ENCODE measurements at regions not wholly inside any gene's neighbourhood (a gene's known extent, or its start where the extent isn't known, plus 50 kb on each side); places are given as distances from the start of the nearest gene placed in this dataset.

DNA sequence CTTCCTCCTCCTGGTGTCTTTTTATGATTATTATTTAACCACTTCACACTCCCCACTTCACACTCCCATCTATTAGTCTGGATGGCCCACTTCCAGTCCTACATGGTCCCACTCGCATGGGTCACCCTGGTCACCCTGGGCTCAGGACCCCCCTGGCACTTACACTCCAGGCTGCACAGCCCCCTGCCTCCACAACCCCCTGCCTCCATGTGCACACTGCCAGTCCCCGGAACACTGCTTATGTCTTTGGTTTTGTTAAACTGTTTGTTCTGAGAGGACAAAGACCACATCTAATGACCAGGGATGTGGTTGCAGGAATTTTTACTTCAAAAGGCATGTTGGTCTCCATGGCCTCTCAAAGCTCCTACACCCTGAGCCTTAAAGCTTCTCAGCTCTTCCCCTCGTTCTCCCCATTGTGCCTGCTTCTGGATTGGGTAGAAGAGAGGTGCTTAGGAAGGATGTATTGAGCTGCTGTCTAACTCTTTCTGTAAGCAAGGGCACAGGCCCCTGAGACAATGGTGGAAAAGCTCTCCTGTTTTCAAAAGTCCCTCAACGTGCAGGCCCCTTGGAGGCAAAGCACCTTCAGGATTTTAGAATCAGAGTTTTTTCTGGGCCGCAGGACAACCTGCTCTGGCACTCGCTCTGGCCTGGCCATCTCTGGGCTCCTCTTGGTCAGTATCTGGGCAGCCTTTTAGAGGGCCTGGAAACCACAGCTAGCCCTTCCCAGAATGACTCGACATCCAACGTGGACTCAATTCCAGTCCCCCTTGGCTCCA lies 150.0 kb upstream of the HAAO start:
- FAIRE-seq (no peak), DNase-seq (ENCODE audit: insufficient read length, low spot score) (no peak)
- TF ChIP-seq POLR2A (IDR thresholded peaks at IDR 0.05; ENCODE audit: low read depth, low read length), result no peak

DNA sequence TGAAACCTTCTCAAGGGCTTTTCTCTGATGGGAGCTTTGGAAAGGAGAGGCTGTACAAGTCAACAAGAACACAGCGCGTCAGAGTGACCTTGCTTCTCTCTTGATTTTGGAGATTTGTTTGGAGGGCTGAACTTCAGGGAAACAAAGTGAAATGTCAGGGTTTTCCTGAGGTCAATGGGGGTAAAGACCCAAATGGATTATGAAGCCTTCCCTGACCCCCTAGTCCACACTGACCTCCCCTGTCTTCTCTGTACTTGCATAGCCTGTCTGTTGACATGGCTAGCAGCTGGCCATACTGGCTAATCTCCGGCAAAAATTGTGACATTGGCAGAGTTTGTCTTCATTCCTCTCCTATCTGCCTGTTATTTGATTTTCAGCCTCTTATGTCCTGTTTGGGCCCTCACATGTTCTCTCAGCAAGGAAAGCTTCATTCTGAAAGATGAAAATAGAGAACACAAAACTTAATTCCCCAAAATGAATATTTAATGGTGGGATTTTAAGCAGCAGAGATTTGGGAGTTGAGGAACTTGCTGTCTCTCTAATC lies 149.3 kb upstream of the HAAO start:
- no peak for DNase-seq (ENCODE audit: insufficient read length, low spot score)
- FAIRE-seq, result no peak
- TF ChIP-seq POLR2A (IDR thresholded peaks at IDR 0.05; ENCODE audit: low read depth, low read length), result no peak

DNA sequence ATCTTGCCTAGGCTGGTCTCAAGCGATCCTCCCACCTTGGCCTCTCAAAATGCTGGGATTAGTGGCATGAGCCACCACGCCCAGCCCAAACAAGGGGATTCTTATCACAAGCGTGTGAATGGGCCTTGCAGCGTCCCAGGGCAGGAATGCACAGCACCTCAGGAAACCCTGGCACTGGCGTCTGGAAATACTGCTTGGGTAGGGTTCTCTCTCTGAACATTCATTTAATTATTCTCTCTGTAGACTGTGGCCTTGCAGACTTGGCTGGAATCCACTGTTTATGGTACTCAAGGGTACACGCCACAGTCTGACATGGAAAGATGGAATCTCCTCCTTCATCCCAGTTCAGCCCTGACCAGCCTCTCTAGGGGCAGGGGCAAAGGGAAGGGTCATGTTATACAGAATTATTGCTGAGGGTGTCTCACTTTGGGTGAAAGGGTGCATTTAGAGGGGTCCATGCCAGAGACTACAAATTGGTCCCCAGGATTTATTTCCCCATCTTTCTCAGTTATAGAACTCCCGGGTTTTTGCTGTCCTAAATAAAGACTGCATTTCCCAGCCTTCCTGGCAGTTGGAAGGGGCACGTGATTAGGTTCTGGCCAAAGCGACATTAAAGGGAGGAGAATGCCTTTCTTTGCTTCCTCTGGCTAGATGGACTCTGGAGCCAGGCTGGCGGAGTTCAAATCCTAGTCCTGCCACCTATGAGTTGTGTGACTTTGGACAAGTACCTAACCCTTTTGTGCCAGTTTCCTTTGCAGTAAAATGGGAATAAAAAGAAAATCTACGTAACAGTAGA lies 147.2 kb upstream of the HAAO start:
- DNase-seq (ENCODE audit: insufficient read length, low spot score) (no peak), FAIRE-seq (no peak)
- no peak for TF ChIP-seq POLR2A (IDR thresholded peaks at IDR 0.05; ENCODE audit: low read depth, low read length)

DNA sequence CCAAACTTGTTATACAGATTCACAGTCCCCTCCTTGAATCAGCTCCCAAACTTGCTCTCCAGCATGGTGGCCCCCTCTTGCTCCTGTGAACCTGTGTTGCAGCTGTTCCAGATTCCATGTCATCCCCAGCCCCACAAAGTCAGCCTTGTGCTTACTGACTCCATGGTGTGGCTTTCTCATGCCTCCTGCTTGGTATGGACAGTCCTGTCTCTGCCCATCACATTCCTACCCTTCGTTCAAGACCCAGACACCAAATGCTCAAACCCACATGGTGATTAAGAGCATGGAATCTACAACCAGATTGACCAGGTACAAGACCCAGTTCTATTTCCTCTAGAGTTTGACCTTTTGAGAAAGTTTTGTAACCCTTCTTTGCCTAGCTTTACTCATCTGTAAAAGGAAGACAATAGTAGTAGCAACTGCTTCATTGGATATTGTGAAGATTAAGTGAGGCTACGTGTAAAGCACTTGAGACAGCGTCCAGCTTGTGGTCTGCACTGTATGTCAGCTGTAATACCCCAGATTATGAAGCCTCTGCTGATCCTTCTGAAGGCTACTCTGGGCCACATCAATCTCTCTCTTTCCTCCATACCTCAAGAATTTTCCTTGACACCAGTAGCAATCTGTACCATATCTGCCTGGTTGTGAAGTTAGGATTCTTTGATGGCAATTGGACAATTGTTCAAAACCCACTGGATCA lies 146.4 kb upstream of the HAAO start:
- DNase-seq (ENCODE audit: insufficient read length, low spot score) (no peak), FAIRE-seq (no peak)
- TF ChIP-seq POLR2A (IDR thresholded peaks at IDR 0.05; ENCODE audit: low read depth, low read length), result no peak

DNA sequence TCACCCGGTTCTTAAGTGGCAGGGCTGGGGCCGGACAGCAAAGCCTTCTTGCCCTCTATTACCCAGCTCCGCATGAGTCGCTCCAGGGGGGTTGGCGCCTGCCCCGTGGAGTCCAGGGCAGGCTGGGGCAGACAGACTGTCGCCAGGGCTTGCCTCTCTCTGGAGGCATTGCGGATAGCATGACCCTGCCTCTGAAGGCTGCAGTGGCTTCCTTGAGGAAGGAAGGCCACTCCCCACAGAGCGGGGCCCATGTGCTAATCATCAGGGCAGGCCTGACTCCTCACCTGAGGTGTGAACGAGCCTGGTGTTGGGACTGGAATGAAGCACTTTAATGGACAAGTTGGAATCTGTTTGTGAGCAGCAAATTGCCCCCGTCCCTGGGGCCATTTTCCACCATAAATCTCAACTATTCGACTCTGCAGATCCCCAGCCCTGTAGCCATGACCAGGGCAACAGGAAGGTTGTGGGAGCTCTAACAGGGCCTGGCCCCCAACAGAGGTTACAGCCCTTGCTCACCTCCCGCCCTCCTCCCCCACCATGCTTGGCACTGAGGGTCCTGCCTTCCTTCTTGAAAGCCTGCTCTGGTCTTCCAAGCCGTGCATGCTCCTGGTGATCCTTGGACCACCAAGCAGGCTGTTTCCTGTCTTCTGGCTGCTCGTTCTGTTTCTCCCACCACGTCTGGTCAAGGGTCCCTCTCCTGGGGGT lies 144.9 kb upstream of the HAAO start:
- DNase-seq (ENCODE audit: insufficient read length, low spot score), result no peak
- no peak for TF ChIP-seq POLR2A (IDR thresholded peaks at IDR 0.05; ENCODE audit: low read depth, low read length)
- FAIRE-seq, result no peak

DNA sequence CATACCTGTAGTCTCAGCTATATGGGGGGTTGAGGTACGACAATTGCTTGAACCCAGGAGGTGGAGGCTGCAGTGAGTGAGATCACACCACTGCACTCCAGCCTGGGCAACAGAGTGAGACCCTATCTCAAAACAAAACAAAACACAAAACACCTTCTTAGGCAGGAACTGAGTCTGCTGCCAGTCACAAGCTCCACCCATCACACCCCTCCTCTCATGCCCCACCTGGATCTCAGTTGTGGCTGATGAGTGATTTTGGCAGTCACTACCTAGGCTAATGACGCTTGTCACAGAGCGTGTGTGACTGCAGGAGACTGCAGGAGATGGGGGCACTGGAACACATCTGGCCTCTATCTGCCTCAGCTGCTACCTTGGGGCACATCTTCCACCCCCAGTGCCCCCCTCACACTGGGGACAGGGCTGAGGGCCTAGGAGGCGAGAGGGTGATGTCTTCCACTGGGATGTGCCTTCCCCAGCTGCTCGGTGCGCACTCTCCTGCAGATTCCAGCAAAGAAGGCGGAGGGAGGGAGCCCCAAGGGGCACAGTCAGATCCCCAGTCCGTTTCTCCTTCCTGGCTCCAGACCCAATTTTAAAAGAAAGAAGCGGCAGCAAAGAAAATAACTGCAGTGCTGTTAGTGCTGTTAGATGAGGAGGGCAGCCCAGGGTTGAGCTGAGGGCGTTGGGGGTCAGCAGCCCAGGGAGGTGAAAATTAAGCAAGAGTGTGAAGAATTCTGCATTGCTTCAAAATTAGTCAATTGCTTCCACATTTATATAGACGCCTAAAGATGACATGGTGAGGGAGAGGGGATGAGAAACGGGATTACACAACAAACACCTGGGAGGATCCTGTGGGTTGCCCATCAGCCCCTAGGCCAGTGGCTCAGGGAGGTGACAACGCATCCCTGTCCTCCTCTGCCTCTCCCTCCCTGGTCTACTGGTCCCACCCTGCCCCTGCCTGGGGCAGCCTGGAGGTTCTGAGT lies 143.6 kb upstream of the HAAO start:
- no peak for TF ChIP-seq POLR2A (IDR thresholded peaks at IDR 0.05; ENCODE audit: low read depth, low read length)
- DNase-seq (ENCODE audit: insufficient read length, low spot score), result no peak
- no peak for FAIRE-seq

DNA sequence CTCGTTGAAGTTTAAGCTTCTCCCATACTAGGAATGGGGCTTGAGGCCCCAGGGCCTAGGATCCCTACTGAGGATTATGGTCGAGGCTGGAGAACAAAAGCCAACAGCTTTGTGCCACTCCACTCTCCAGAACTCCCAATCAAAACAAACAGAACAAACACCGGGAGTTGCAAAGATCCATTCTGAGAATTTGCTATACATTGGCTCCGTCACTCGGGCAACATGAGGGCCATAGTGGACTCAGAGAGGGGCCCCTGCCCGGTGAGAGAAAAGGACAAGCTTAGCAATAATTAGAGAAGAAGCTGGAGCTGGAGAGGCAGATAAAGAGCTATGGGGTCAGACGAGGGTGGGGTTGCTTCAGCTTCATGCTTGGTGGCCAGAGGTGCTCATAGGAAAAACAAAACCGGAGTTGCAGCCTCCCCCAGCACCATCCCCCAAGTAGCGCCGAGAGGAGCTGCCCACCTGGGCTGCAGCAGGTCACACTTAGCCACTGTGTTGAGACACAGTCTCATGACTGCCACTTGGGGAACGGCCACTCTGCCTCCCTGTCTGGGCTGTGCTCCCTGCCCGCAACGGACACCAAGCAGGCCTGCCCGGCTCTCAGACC lies 142.3 kb upstream of the HAAO start:
- no peak for TF ChIP-seq POLR2A (IDR thresholded peaks at IDR 0.05; ENCODE audit: low read depth, low read length)
- no peak for FAIRE-seq
- DNase-seq (ENCODE audit: insufficient read length, low spot score), result no peak

DNA sequence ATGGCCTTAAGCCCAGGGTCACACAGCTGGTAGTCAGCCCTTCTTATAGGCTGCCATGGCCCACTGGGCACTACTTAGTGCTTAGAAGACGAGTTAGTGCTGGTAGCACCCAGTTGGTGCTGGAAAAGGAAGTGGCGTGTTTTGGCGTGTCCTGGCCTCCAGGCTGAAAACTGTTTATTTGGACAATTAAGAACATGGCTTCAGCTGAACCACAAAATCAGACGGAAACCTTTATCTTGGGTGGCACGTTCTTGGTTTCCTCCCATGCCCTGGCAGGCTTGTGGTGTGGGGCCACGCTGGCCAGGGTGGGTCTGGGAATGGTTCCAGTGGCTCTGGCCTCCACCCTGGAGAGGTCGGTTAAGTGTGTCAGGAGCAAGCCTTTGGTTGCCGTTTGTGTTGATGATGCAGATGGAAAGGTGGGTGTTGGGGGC lies 141.5 kb upstream of the HAAO start:
- DNase-seq (ENCODE audit: insufficient read length, low spot score) (no peak), FAIRE-seq (no peak)
- TF ChIP-seq POLR2A (IDR thresholded peaks at IDR 0.05; ENCODE audit: low read depth, low read length), result no peak

DNA sequence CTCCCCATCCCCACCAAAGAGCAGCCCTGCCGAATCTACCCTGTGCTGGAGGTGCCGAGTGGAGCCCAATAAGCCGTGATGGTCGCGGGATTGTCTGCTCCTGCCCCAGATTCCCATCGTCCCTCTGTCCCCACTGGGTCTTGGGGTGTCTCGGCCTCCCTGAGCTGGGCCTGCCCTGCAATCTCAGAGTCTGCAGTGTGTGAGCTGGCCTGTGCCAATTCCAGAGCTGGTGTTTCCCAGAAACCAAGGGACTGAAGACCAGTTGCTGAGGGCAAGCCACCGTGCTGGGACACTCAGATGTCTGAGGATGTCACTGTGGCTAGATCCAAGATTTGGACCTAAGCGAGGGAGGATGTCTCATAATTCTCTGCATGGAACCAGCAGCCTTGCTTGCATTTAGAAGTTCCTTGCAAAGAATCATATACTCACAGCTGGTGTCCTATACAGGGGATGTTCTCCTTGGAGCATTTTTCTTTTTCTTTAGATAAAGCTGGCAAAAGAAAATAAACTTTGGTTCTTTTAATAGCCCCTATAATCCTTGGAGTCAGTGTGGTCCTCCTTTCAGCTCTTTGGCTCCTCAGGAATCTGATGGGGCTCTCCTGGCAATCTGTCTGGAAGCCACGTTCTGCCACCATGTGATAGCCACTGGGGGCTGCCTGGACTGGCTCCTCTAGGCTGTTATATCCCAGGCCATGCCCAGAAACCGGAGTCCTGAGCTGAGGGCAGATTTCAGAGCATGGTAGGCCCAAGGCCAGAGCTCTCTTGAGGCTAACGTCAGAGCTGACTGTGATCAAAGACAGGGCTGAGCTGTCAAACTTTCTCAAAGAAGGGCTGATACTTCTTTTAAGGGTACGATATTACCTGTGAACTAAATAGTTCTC lies 140.1 kb upstream of the HAAO start:
- DNase-seq (ENCODE audit: insufficient read length, low spot score), result no peak
- no peak for TF ChIP-seq POLR2A (IDR thresholded peaks at IDR 0.05; ENCODE audit: low read depth, low read length)
- no peak for FAIRE-seq

DNA sequence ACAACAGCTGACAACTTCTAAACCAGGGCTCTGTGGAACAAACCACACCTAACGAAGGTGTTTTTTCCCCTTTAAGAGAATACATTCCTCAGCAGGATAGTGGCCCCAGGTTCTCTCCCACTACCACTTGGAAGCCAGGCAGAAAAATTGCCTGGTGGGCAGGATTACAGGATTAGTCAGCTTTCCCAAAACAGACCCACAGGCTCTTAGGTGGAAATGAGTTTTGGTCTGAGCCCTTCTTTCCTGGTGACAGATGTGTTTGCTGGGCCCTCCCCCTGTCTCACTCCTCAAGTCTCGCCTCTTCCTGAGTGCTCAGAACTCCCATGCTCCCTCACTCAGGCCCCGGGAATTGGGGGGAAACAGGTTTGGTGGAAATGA lies 139.4 kb upstream of the HAAO start:
- no peak for DNase-seq (ENCODE audit: insufficient read length, low spot score)
- FAIRE-seq, result no peak
- no peak for TF ChIP-seq POLR2A (IDR thresholded peaks at IDR 0.05; ENCODE audit: low read depth, low read length)

DNA sequence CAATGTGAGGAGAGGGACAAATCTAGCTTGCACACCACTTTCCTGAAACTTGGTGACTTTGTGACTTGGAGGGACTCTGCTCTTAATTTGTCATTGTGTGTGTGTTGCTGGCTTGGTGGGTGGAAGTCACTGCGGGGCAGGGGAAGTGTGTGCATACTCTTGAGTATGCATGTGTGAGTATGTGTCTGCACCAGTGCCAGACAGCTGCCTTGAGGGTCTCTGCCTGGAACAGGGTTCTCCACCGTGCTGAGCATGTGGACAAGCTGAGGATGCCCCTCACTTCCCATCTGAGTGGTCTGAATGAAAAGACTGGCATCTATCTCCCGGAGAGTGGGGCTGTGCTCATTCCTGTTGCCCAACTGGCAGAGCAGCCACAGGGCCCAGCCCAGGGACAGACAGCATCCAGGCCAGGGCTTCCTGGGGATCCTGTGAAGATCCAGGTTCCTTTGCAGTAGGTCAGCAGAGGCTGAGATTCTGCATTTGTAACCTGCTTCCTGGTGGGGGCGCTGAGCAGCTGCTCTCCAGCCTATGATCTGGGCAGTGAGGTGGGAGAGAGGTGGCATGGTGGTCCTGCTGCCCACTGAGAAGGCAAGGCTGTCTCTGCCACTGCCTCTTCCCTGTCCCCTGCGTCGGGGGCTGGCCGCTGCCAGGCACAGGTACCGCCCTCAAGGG lies 138.9 kb upstream of the HAAO start:
- no peak for DNase-seq (ENCODE audit: insufficient read length, low spot score)
- no peak for TF ChIP-seq POLR2A (IDR thresholded peaks at IDR 0.05; ENCODE audit: low read depth, low read length)
- FAIRE-seq, result no peak

Data from H54 (cell line).